Hepatocyte (in vitro differentiated cells): ENCODE measurements at regions not wholly inside any gene's neighbourhood (a gene's known extent, or its start where the extent isn't known, plus 50 kb on each side); places are given as distances from the start of the nearest gene placed in this dataset.

ENCODE experiments used
- CTCF ChIP-seq: fragments of 200-600 bp; sonication (generic); IDR thresholded peaks from 2 replicates; pipeline ENCODE4 v1.5.1; 2016; ENCODE audit warnings: antibody characterized with exemption, mild to moderate bottlenecking; ENCODE audit not compliant: poor library complexity
- EZH2 ChIP-seq: fragments of 200-600 bp; sonication (generic); IDR thresholded peaks from 2 replicates; pipeline ENCODE4 v1.6.1; 2016; ENCODE audit warnings: antibody characterized with exemption, mild to moderate bottlenecking, borderline replicate concordance

- TF ChIP-seq EZH2 (no peak), CTCF (no peak)
Measured at GRCh38 chr9:26768145-26768544, 124.5 kb downstream of the CAAP1 start.
